H1 (cell line): ENCODE measurements at regions not wholly inside any gene's neighbourhood (a gene's known extent, or its start where the extent isn't known, plus 50 kb on each side); places are given as distances from the start of the nearest gene placed in this dataset.
"Not testable (repeated sequence)": the region's sequence is repeated elsewhere in the genome, so short reads cannot be mapped to it uniquely, and the experiment has no call there.

ENCODE experiments used
- CTCF ChIA-PET: fragments of 300-600 bp; sonication (Branson Sonifier 250); formaldehyde crosslinking; loops from one replicate; lab custom pipeline; 2021; ENCODE audit not compliant: partially characterized antibody; lab: Charles Lee
- POLR2A ChIA-PET: fragments of 300-600 bp; sonication (Branson Sonifier 250); formaldehyde crosslinking; loops from one replicate; lab custom pipeline; 2021; ENCODE audit warnings: inconsistent platforms; ENCODE audit not compliant: partially characterized antibody; lab: Charles Lee
- DNase-seq, 2 experiments: peaks; one replicate each; pipeline versions ENCODE4 v3.0.0 to v3.0.0-alpha.2; 2010 to 2022; ENCODE audit warnings: low spot score in 2 of 2, low read depth in 1 of 2, mixed read lengths in 1 of 2
- FAIRE-seq: peaks from 2 replicates; lab custom pipeline; 2011; peaks lifted over from hg19 to GRCh38; lab: Jason Lieb, UNC
- H2AFZ ChIP-seq: 2 replicates; pipeline ENCODE4 v1.8.1; 2012; ENCODE audit warnings: low read length, inconsistent platforms
- H2AK5ac ChIP-seq: 2 replicates; pipeline ENCODE4 v1.6.1; 2013; ENCODE audit warnings: low read depth, low read length
- H2BK120ac ChIP-seq: replicated peaks from 2 replicates; pipeline ENCODE3; 2013; ENCODE audit warnings: low read depth, low read length, inconsistent platforms
- H2BK12ac ChIP-seq: 2 replicates; pipeline ENCODE4 v1.6.1; 2013; ENCODE audit warnings: low read depth, low read length
- H2BK15ac ChIP-seq: 2 replicates; pipeline ENCODE4 v1.6.1; 2013; ENCODE audit warnings: low read length
- H2BK20ac ChIP-seq: 2 replicates; pipeline ENCODE4 v1.6.1; 2013; ENCODE audit warnings: low read length
- H2BK5ac ChIP-seq: 2 replicates; pipeline ENCODE4 v1.6.1; 2013; ENCODE audit warnings: low read depth, low read length
- H3K14ac ChIP-seq: 2 replicates; pipeline ENCODE4 v1.6.1; 2013; ENCODE audit warnings: inconsistent platforms; ENCODE audit not compliant: insufficient read length
- H3K18ac ChIP-seq: 2 replicates; pipeline ENCODE4 v1.6.1; 2013; ENCODE audit warnings: low read length; ENCODE audit errors: extremely low read depth
- H3K23ac ChIP-seq: 2 replicates; pipeline ENCODE4 v1.6.1; 2013; ENCODE audit warnings: inconsistent platforms; ENCODE audit not compliant: insufficient read length
- H3K23me2 ChIP-seq: 2 replicates; pipeline ENCODE4 v1.6.1; 2013; ENCODE audit warnings: low read depth, low read length
- H3K27ac ChIP-seq: 2 replicates; pipeline ENCODE4 v1.6.1; 2011; ENCODE audit warnings: low read depth, low read length, inconsistent platforms
- H3K27me3 ChIP-seq, 4 experiments: replicated peaks in 1 of 4; 1 replicate in 1 of 4; 2 replicates in 3 of 4; pipeline versions ENCODE4 v1.6.1 to v1.8.1; 2011 to 2013; ENCODE audit warnings: low read length in 3 of 4, mild to moderate bottlenecking in 3 of 4, inconsistent platforms in 2 of 4, mixed read lengths in 2 of 4, moderate library complexity in 1 of 4; ENCODE audit not compliant: control insufficient read depth in 3 of 4, insufficient read depth in 3 of 4; ENCODE audit errors: extremely low read depth in 1 of 4
- H3K36me3 ChIP-seq, 4 experiments: 2 replicates each; pipeline versions ENCODE4 v1.6.1 to v1.8.1; 2011 to 2013; ENCODE audit warnings: mild to moderate bottlenecking in 4 of 4, low read length in 3 of 4, moderate library complexity in 2 of 4, control low read depth in 1 of 4, inconsistent platforms in 1 of 4; ENCODE audit not compliant: insufficient read depth in 4 of 4, control insufficient read depth in 2 of 4
- H3K4ac ChIP-seq: replicated peaks from 2 replicates; pipeline ENCODE3; 2013; ENCODE audit warnings: low read length, low read depth, mixed read lengths, inconsistent platforms; ENCODE audit not compliant: insufficient read length
- H3K4me1 ChIP-seq, 4 experiments: replicated peaks in 1 of 4; 1 replicate in 1 of 4; 2 replicates in 3 of 4; pipeline versions ENCODE4 v1.6.1 to v1.8.1; 2011 to 2013; ENCODE audit warnings: low read length in 3 of 4, inconsistent platforms in 2 of 4, mixed read lengths in 1 of 4; ENCODE audit not compliant: insufficient read depth in 4 of 4, control insufficient read depth in 3 of 4
- H3K4me2 ChIP-seq, 2 experiments: 2 replicates each; pipeline versions ENCODE4 v1.6.1 to v1.8.1; 2011 to 2013; ENCODE audit warnings: low read depth in 2 of 2, low read length in 2 of 2, control low read depth in 1 of 2, inconsistent platforms in 1 of 2, mild to moderate bottlenecking in 1 of 2; ENCODE audit not compliant: insufficient read depth in 1 of 2
- H3K4me3 ChIP-seq, 4 experiments: fragments of 200-600, 300-600 bp in 1 of 4; sonication (generic), shearing (Covaris generic), sonication (Bioruptor Twin) in 1 of 4; 2 replicates each; pipeline versions ENCODE4 v1.5.1 to v1.8.1; 2011 to 2016; ENCODE audit warnings: low read length in 4 of 4, low read depth in 3 of 4, control low read depth in 2 of 4, inconsistent platforms in 2 of 4, mild to moderate bottlenecking in 2 of 4, mixed read lengths in 1 of 4, moderate library complexity in 1 of 4; ENCODE audit not compliant: insufficient read depth in 2 of 4; ENCODE audit errors: extremely low read depth in 1 of 4
- H3K56ac ChIP-seq: replicated peaks from 2 replicates; pipeline ENCODE3; 2013; ENCODE audit warnings: low read depth, mild to moderate bottlenecking, mixed read lengths, low read length, inconsistent platforms; ENCODE audit not compliant: insufficient read length
- H3K79me1 ChIP-seq: 2 replicates; pipeline ENCODE4 v1.6.1; 2013; ENCODE audit warnings: low read depth, low read length, control low read depth
- H3K79me2 ChIP-seq, 2 experiments: 2 replicates each; pipeline versions ENCODE4 v1.6.1 to v1.8.1; 2012 to 2013; ENCODE audit warnings: low read length in 2 of 2, mild to moderate bottlenecking in 2 of 2, inconsistent platforms in 1 of 2; ENCODE audit not compliant: insufficient read depth in 2 of 2, control insufficient read depth in 1 of 2
- H3K9ac ChIP-seq, 4 experiments: replicated peaks in 1 of 4; 1 replicate in 1 of 4; 2 replicates in 3 of 4; pipeline versions ENCODE4 v1.6.1 to v1.8.1; 2011 to 2013; ENCODE audit warnings: low read depth in 3 of 4, low read length in 3 of 4, control low read depth in 2 of 4, mild to moderate bottlenecking in 2 of 4, moderate library complexity in 2 of 4, inconsistent platforms in 1 of 4; ENCODE audit errors: extremely low read depth in 1 of 4
- H3K9me3 ChIP-seq, 2 experiments: 2 replicates each; pipeline versions ENCODE4 v1.6.1 to v1.8.1; 2012 to 2013; ENCODE audit warnings: mild to moderate bottlenecking in 2 of 2, moderate library complexity in 2 of 2, control low read depth in 1 of 2, inconsistent platforms in 1 of 2, low read depth in 1 of 2, low read length in 1 of 2, mixed read lengths in 1 of 2; ENCODE audit not compliant: insufficient read depth in 2 of 2
- H4K20me1 ChIP-seq, 2 experiments: replicated peaks in 1 of 2; 2 replicates each; pipeline versions ENCODE3 to v1.8.1; 2011 to 2013; ENCODE audit warnings: inconsistent platforms in 2 of 2, low read length in 2 of 2, mild to moderate bottlenecking in 1 of 2; ENCODE audit not compliant: insufficient read depth in 2 of 2, control insufficient read depth in 1 of 2
- H4K5ac ChIP-seq: 2 replicates; pipeline ENCODE4 v1.6.1; 2013; ENCODE audit warnings: low read length, low read depth, mixed read lengths, inconsistent platforms; ENCODE audit not compliant: insufficient read length
- H4K8ac ChIP-seq: 2 replicates; pipeline ENCODE4 v1.8.0; 2013; ENCODE audit warnings: mild to moderate bottlenecking, moderate library complexity, low read length, inconsistent platforms; ENCODE audit not compliant: insufficient read depth; ENCODE audit errors: extremely low read depth
- H4K91ac ChIP-seq: replicated peaks from 2 replicates; pipeline ENCODE3; 2013; ENCODE audit warnings: low read length, mixed read lengths, inconsistent platforms; ENCODE audit not compliant: insufficient read length
- WGBS, 2 experiments: shearing (Covaris generic) in 1 of 2; methylation state at CpG; one replicate each; pipeline versions ENCODE4 v1.1.6 to v1.1.7; 2013 to 2015; ENCODE audit warnings: low lambda C conversion rate in 2 of 2, mixed read lengths in 2 of 2, inconsistent platforms in 1 of 2, low coverage in 1 of 2, missing lambda C conversion rate in 1 of 2; ENCODE audit not compliant: insufficient replicate concordance in 2 of 2, insufficient coverage in 1 of 2, insufficient read length in 1 of 2; ENCODE audit errors: extremely low coverage in 1 of 2, missing lambda C conversion rate in 1 of 2; 5-methylcytosine and 5-hydroxymethylcytosine counted together

DNA sequence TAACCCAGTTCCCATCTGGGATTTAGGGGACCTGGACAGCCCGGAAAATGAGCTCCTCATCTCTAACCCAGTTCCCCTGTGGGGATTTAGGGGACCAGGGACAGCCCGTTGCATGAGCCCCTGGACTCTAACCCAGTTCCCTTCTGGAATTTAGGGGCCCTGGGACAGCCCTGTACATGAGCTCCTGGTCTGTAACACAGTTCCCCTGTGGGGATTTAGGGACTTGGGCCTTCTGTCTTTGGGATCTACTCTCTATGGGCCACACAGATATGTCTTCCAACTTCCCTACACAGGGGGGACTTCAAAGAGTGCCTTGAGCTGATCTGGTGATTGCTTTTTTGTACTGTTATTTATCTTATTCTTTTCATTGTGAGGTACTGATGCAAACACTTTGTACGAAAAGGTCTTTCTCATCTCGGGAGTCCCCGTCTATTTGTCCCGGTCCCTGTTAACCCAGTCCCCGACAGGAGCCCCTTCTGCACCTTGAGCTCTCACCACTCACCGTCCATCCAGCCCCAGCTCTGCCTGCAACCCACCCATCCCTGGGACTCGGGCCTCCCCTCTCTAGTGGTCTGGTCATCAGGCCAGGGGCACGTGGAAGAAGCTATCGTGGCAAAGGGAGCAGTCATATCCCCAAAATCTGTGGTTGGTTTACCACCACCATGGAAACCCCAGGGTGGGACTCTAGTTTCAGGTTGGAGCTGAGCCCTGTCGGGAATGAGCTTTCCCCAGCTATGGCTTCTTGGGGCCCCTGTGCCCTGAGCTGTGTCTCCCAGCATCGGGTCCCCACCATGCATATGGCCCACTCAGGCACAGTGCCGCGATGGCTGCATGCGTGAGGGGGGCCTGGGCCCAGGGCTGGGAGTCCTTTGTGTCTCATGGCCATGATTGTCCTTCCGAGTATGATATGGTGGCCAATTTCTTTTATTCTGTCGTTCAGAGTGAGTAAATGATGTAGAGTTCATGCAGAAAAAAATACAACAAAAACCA lies 270.4 kb upstream of the PLCXD1 start:
- H2BK15ac ChIP-seq, H3K9me3 ChIP-seq, DNase-seq, H3K23me2 ChIP-seq, POLR2A ChIA-PET, H3K4ac ChIP-seq, H4K5ac ChIP-seq, H2AK5ac ChIP-seq, H3K36me3 ChIP-seq, H2BK120ac ChIP-seq, CTCF ChIA-PET, H4K8ac ChIP-seq, H3K4me2 ChIP-seq, H2BK12ac ChIP-seq, H3K79me1 ChIP-seq, H3K23ac ChIP-seq, H3K9ac ChIP-seq, H3K27ac ChIP-seq, H2BK20ac ChIP-seq, H3K4me3 ChIP-seq, H3K56ac ChIP-seq, H4K91ac ChIP-seq, H3K4me1 ChIP-seq, FAIRE-seq, H4K20me1 ChIP-seq, H3K14ac ChIP-seq, H2BK5ac ChIP-seq, H2AFZ ChIP-seq, H3K79me2 ChIP-seq, H3K27me3 ChIP-seq, H3K18ac ChIP-seq: not testable (repeated sequence)
- 95% methylated on average over 2 of the region's 18 CpGs; no CpG with 5 or more reads in 1 of the 2 experiments for WGBS, 2 experiments
